Right lobe of liver (tissue), 4 donors: ENCODE measurements at regions not wholly inside any gene's neighbourhood (a gene's known extent, or its start where the extent isn't known, plus 50 kb on each side); places are given as distances from the start of the nearest gene placed in this dataset.

Experiments
- CTCF ChIP-seq, 4 donors: fragments of 200-600 bp in 3 of 4; fragments of 450-650 bp in 1 of 4; IDR thresholded peaks; one replicate each; pipeline versions ENCODE4 v1.5.1 to v1.8.0; 2016 to 2022; ENCODE audit warnings: antibody characterized with exemption in 4 of 4, mild to moderate bottlenecking in 2 of 4
- POLR2A ChIP-seq: fragments of 450-650 bp; IDR thresholded peaks from one replicate; pipeline ENCODE4 v1.6.1; 2017; ENCODE audit warnings: antibody characterized with exemption, mild to moderate bottlenecking
- donor health status: DM: no; HTN: no; CAD: no.
- donor health status: DM: no; HTN: no; CAD: no.
- donor health status: DM: no; HTN: yes; CAD: no.

DNA sequence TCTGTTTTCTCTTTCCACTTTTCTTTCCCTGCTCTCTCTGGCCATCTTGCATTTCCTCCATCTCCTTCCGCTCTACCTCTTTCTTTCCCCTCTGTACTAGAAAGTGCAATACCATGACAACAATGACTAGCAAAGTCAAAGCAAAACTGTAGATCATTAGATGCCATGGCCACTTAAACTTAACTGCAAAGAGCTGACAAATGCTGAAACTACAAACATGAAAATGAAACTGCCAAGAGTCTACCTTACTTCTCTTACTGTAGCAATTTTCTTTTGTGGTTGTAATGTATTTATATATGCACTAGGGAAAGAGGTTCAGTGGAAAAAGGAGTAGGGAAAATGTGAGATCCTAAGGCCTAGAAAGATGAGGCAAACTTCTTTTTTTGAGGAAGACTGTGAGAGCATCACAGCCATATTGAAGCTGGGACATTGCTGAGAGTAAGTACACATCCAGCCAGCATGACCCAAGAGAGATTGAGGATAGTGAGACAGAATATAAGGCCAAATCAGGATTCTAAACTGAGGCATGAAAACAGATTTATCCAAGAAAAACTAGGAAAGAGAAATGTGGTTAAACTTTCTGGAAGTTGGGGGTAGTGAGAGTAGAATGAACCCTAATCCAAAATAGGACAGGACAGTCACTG lies 276.6 kb upstream of the NAV3 start:
- no peak for TF ChIP-seq CTCF (IDR thresholded peaks at IDR 0.05)
- TF ChIP-seq POLR2A: no peak
